PFSK-1 (cell line): ENCODE measurements at regions not wholly inside any gene's neighbourhood (a gene's known extent, or its start where the extent isn't known, plus 50 kb on each side); places are given as distances from the start of the nearest gene placed in this dataset.

Source experiments
- FOXP2 ChIP-seq: optimal IDR thresholded peaks from 2 replicates; pipeline ENCODE3; 2011; ENCODE audit warnings: borderline replicate concordance, control low read depth, inconsistent platforms; ENCODE audit not compliant: insufficient read depth; ENCODE audit errors: extremely low read length, extremely low read depth
- POLR2AphosphoS5 ChIP-seq: IDR thresholded peaks from 2 replicates; pipeline ENCODE4 v1.6.1; 2012; ENCODE audit warnings: low read depth, mild to moderate bottlenecking, control low read depth, low read length, moderate library complexity
- REST ChIP-seq, 2 experiments: IDR thresholded peaks; 2 replicates each; pipeline versions ENCODE4 v1.6.1 to v1.8.0; 2011 to 2012; ENCODE audit warnings: low read depth in 2 of 2, low read length in 2 of 2, control low read depth in 1 of 2, inconsistent platforms in 1 of 2, mild to moderate bottlenecking in 1 of 2, moderate library complexity in 1 of 2; ENCODE audit not compliant: insufficient read depth in 1 of 2
- SIN3A ChIP-seq: IDR thresholded peaks from 2 replicates; pipeline ENCODE4 v1.6.1; 2012; ENCODE audit warnings: mild to moderate bottlenecking, low read length, moderate library complexity, borderline replicate concordance; ENCODE audit not compliant: insufficient read depth
- TAF1 ChIP-seq: IDR thresholded peaks from 2 replicates; pipeline ENCODE4 v1.6.1; 2012; ENCODE audit warnings: low read length, control low read depth, borderline replicate concordance; ENCODE audit not compliant: insufficient read depth

GRCh38 chr2:240290432-240291336 is 144.8 kb upstream of the GPC1 start:
- TF ChIP-seq TAF1 (no peak), REST (IDR thresholded peaks at IDR 0.05; ENCODE audit: insufficient read depth in 1 of 2, low read depth in 2 of 2, low read length in 2 of 2) (no peak), POLR2AphosphoS5 (no peak), SIN3A (no peak), FOXP2 (no peak)
